ENCODE measurements at regions not wholly inside any gene's neighbourhood (a gene's known extent, or its start where the extent isn't known, plus 50 kb on each side); places are given as distances from the start of the nearest gene placed in this dataset.

DNA sequence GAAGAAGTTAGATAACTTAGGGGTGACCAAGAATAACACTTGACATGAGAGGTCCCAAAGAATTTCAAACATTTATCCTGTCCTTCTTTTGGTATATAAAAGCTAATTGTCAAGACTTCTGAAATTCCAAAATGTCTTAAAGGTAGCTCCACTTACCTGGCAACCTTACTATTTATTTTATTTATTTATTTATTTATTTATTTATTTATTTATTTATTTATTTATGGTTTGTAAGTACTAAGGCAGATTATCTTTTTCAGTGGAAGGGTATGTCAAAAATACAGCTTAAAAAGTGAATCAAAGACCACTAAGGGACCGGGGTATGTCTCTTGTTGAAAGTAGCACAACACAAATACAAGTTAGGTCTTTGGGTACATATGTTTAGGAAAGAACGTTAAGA lies 620.8 kb upstream of the B3GALT2 start:
- DNase-seq (no peak), ATAC-seq (ENCODE audit: insufficient read depth, low FRiP score) (no peak)
- H3K9ac ChIP-seq (ENCODE audit: insufficient read depth in 1 of 2, low read length in 2 of 2) = no peak overlapping the region
- no peak overlapping the region for H3K4me3 ChIP-seq
- TF ChIP-seq, protein P1, sequence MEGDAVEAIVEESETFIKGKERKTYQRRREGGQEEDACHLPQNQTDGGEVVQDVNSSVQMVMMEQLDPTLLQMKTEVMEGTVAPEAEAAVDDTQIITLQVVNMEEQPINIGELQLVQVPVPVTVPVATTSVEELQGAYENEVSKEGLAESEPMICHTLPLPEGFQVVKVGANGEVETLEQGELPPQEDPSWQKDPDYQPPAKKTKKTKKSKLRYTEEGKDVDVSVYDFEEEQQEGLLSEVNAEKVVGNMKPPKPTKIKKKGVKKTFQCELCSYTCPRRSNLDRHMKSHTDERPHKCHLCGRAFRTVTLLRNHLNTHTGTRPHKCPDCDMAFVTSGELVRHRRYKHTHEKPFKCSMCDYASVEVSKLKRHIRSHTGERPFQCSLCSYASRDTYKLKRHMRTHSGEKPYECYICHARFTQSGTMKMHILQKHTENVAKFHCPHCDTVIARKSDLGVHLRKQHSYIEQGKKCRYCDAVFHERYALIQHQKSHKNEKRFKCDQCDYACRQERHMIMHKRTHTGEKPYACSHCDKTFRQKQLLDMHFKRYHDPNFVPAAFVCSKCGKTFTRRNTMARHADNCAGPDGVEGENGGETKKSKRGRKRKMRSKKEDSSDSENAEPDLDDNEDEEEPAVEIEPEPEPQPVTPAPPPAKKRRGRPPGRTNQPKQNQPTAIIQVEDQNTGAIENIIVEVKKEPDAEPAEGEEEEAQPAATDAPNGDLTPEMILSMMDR (IDR thresholded peaks at IDR 0.05; ENCODE audit: control extremely low read depth, extremely low read depth) = no peak
- H3K27ac ChIP-seq (ENCODE audit: low read depth in 1 of 2, low read length in 1 of 2) = no peak overlapping the region
- no peaks in the 10 kb centered on the region for H3K4me1 ChIP-seq (ENCODE audit: control insufficient read depth in 5 of 5, insufficient read depth in 5 of 5, low read length in 5 of 5)
- WGBS, 2 donors = 54 to 63% methylated on average over 2 of the region's 2 CpGs
- no peaks in the 10 kb centered on the region for H3K9me3 ChIP-seq (ENCODE audit: control insufficient read depth in 4 of 4, insufficient read depth in 3 of 4, low read length in 3 of 4)
- no peaks in the 10 kb centered on the region for H3K36me3 ChIP-seq (ENCODE audit: control insufficient read depth in 4 of 4, insufficient read depth in 4 of 4, low read length in 4 of 4)
- H3K27me3 ChIP-seq (ENCODE audit: control insufficient read depth in 3 of 3, insufficient read depth in 3 of 3, low read length in 2 of 3) = no peaks in the 10 kb centered on the region

DNA sequence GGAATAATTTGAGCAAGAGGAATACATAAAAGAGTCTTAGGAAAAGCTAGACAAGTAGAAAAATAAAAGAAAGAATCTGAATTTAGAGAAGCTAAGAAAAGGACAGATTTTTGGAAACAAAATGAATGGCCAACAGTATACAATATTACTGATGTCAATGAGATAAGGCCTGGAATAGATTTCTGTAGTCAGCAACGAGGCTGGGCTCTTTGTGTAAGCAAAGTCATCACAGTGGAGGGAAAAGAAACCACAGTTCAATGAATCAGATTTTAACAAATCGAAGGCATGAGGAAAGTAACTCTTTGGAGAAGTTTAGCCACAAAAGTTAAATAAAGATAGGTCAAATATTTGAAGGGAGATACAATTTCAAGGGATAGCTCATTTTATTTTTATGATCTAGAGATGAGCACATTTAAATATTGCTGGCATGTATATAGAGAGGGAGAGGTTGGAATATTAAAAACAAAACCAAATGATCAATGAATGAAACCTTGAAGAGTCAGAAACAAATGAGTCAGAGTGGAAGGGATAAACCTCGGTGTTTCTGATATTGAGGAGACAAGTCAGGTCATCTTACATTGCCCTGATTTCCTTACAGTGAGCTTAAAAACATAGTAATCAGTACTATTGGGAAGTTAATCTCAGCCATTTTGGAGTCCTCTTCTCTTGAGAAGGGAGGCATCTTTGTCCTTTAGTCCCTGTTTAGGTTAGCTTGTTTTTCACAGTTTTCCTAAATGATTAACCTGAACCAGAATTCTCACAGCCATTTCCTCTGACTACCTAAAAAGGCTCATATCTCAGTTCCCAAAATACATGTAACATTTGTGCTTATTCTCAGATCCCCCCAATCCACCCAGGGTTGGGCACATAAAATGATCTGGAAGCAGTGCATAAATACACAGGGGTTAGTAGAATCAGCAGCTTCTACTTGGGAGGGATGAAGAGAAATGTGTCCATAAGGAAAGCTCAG lies 620.0 kb upstream of the B3GALT2 start:
- no peak overlapping the region for H3K27ac ChIP-seq (ENCODE audit: low read depth in 1 of 2, low read length in 1 of 2)
- no peak for ATAC-seq (ENCODE audit: insufficient read depth, low FRiP score)
- 67 to 79% methylated on average over 3 of the region's 3 CpGs for WGBS, 2 donors
- no peaks in the 10 kb centered on the region for H3K36me3 ChIP-seq (ENCODE audit: control insufficient read depth in 4 of 4, insufficient read depth in 4 of 4, low read length in 4 of 4)
- H3K4me1 ChIP-seq (ENCODE audit: control insufficient read depth in 5 of 5, insufficient read depth in 5 of 5, low read length in 5 of 5) = no peaks in the 10 kb centered on the region
- DNase-seq = no peak
- H3K9me3 ChIP-seq (ENCODE audit: control insufficient read depth in 4 of 4, insufficient read depth in 3 of 4, low read length in 3 of 4) = no peaks in the 10 kb centered on the region
- H3K9ac ChIP-seq (ENCODE audit: insufficient read depth in 1 of 2, low read length in 2 of 2) = no peak overlapping the region
- TF ChIP-seq, protein P1 (IDR thresholded peaks at IDR 0.05; ENCODE audit: control extremely low read depth, extremely low read depth) = no peak
- no peak overlapping the region for H3K4me3 ChIP-seq
- H3K27me3 ChIP-seq (ENCODE audit: control insufficient read depth in 3 of 3, insufficient read depth in 3 of 3, low read length in 2 of 3) = no peaks in the 10 kb centered on the region

DNA sequence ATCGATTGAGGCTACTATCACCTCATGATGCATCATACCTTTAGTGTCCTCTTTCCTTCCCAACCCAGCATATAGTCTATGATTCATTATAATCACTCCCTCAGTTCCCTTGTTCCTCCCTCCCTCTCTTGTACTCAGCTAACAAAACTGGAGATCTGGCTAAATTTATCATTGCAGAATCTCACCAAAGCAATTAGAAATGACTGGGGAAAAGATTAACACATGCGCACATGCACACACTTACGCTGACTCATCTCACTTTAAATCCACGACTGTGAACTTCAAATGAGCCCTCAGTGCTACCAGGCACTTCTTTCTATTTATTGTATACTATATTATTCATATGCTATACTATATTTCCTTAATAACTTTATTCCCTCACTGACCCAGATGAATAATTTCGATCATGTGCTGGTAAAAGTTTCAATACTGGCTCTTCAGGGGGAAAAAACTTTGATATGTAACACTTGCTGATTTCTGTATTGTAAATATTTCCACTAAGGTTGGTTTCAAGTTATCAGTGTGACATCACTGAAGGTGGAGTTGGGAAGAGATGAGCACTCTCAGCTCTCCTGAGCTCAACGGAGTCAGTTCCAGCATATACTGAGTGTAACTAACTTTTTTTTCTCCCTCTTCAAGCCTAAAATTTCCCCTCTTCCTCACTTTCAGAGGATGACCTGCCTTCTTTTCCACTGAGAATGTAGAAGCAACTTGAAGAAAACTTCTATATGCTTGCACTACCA lies 613.7 kb upstream of the B3GALT2 start:
- no peaks in the 10 kb centered on the region for H3K27me3 ChIP-seq (ENCODE audit: control insufficient read depth in 3 of 3, insufficient read depth in 3 of 3, low read length in 2 of 3)
- DNase-seq = no peak
- WGBS, 2 donors = 70 to 84% methylated on average over 6 of the region's 6 CpGs
- no peak for ATAC-seq (ENCODE audit: insufficient read depth, low FRiP score)
- H3K4me3 ChIP-seq = no peak overlapping the region
- TF ChIP-seq, protein P1 (IDR thresholded peaks at IDR 0.05; ENCODE audit: control extremely low read depth, extremely low read depth) = no peak
- H3K9me3 ChIP-seq (ENCODE audit: control insufficient read depth in 4 of 4, insufficient read depth in 3 of 4, low read length in 3 of 4) = no peaks in the 10 kb centered on the region
- H3K27ac ChIP-seq (ENCODE audit: low read depth in 1 of 2, low read length in 1 of 2) = no peak overlapping the region
- H3K9ac ChIP-seq (ENCODE audit: insufficient read depth in 1 of 2, low read length in 2 of 2) = no peak overlapping the region
- H3K36me3 ChIP-seq (ENCODE audit: control insufficient read depth in 4 of 4, insufficient read depth in 4 of 4, low read length in 4 of 4) = no peaks in the 10 kb centered on the region
- H3K4me1 ChIP-seq (ENCODE audit: control insufficient read depth in 5 of 5, insufficient read depth in 5 of 5, low read length in 5 of 5) = no peaks in the 10 kb centered on the region

All from lung (tissue), 11 donors.